Stimulated activated CD8-positive, alpha-beta memory T cell treated with anti-CD3 and anti-CD28 coated beads, Interleukin-7, amount 100 ng/mL, for 24 hours (primary cell): ENCODE measurements at regions not wholly inside any gene's neighbourhood (a gene's known extent, or its start where the extent isn't known, plus 50 kb on each side); places are given as distances from the start of the nearest gene placed in this dataset.

Experiments
- DNase-seq: peaks from one replicate; pipeline ENCODE4 v3.0.0-alpha.2; 2020; ENCODE audit warnings: low read depth

- DNase-seq: no peak
Observed at GRCh38 chr16:86982347-86982596, 334.9 kb downstream of the C16orf95 start.

GRCh38 chr16:86982912-86983311 is 334.3 kb downstream of the C16orf95 start:
- no peak for DNase-seq

- DNase-seq: no peak
Observed at GRCh38 chr16:86983621-86984020, 333.6 kb downstream of the C16orf95 start.

- DNase-seq: no peak
Observed at GRCh38 chr16:86984343-86984742, 332.8 kb downstream of the C16orf95 start.

GRCh38 chr16:86984991-86985647 is 332.1 kb downstream of the C16orf95 start:
- DNase-seq: no peak

GRCh38 chr16:86985648-86986015 is 331.6 kb downstream of the C16orf95 start:
- no peak for DNase-seq

- no peak for DNase-seq
Observed at GRCh38 chr16:86986136-86986535, 331.1 kb downstream of the C16orf95 start.

GRCh38 chr16:86986809-86987487 is 330.2 kb downstream of the C16orf95 start:
- no peak for DNase-seq

GRCh38 chr16:86987746-86988670 is 329.2 kb downstream of the C16orf95 start:
- no peak for DNase-seq

- no peak for DNase-seq
Observed at GRCh38 chr16:86988920-86989696, 328.1 kb downstream of the C16orf95 start.

- no peak for DNase-seq
Observed at GRCh38 chr16:86990451-86990850, 326.7 kb downstream of the C16orf95 start.

- DNase-seq: no peak
Observed at GRCh38 chr16:86991679-86992078, 325.5 kb downstream of the C16orf95 start.

- no peak for DNase-seq
Observed at GRCh38 chr16:86992587-86992986, 324.6 kb downstream of the C16orf95 start.

- no peak for DNase-seq
Observed at GRCh38 chr16:86993426-86994110, 323.6 kb downstream of the C16orf95 start.

- no peak for DNase-seq
Observed at GRCh38 chr16:86994215-86994614, 323.0 kb downstream of the C16orf95 start.

GRCh38 chr16:86994651-86995171 is 322.5 kb downstream of the C16orf95 start:
- DNase-seq: no peak

GRCh38 chr16:86995456-86995855 is 321.7 kb downstream of the C16orf95 start:
- no peak for DNase-seq

- no peak for DNase-seq
Observed at GRCh38 chr16:86996081-86996480, 321.1 kb downstream of the C16orf95 start.

GRCh38 chr16:86997058-86997457 is 320.1 kb downstream of the C16orf95 start:
- DNase-seq: no peak

- no peak for DNase-seq
Observed at GRCh38 chr16:86998196-86999001, 318.8 kb downstream of the C16orf95 start.

- no peak for DNase-seq
Observed at GRCh38 chr16:87000001-87000400, 317.2 kb downstream of the C16orf95 start.
